ENCODE measurements at regions not wholly inside any gene's neighbourhood (a gene's known extent, or its start where the extent isn't known, plus 50 kb on each side); places are given as distances from the start of the nearest gene placed in this dataset.

- Histone ChIP-seq H3K4me2 (no peak overlapping the region), H3K36me3 (ENCODE audit: low read depth) (no peaks in the 10 kb centered on the region), H3K27me3 (ENCODE audit: insufficient read depth, low read depth) (no peaks in the 10 kb centered on the region), H3K27ac (no peak overlapping the region), H3K79me2 (ENCODE audit: low read depth) (no peaks in the 10 kb centered on the region), H2AFZ (no peak overlapping the region), H3K9me2 (ENCODE audit: insufficient read depth) (no peaks in the 10 kb centered on the region), H4K20me1 (ENCODE audit: insufficient read depth) (no peaks in the 10 kb centered on the region), H3K9me3 (ENCODE audit: insufficient read depth, low read depth) (no peaks in the 10 kb centered on the region), H3K4me3 (no peak overlapping the region), H3K4me1 (replicated peaks; ENCODE audit: insufficient read depth) (peaks cover 15% of the 10 kb centered on the region), H3F3A (ENCODE audit: insufficient read depth, low read depth) (no peaks in the 10 kb centered on the region)
- TF ChIP-seq CTCF (conservative IDR thresholded peaks at IDR 0.05) (no peak), EZH2 (IDR thresholded peaks at IDR 0.05; ENCODE audit: low read depth) (no peak)
- no peak for DNase-seq
- ChIA-PET POLR2A (ENCODE audit: unreplicated experiment) (no interaction called here), CTCF (interaction anchor here (0.6 kb wide), 1 partner anchor 485 kb away, joined by 3 read pairs; no protein-coding TSS in a partner anchor)
- no TSS peak for BruUV-seq (replicated peaks)
- intact Hi-C loops (cut with micrococcal nuclease; ENCODE audit: unreplicated experiment) = no loop called here
Measured at GRCh38 chr4:103305355-103305754, 107.2 kb upstream of the CENPE start.

GRCh38 chr4:103303011-103303410, 104.9 kb upstream of the CENPE start:
- Histone ChIP-seq H2AFZ (no peak overlapping the region), H3K36me3 (ENCODE audit: low read depth) (no peaks in the 10 kb centered on the region), H3K27me3 (ENCODE audit: insufficient read depth, low read depth) (no peaks in the 10 kb centered on the region), H3F3A (ENCODE audit: insufficient read depth, low read depth) (no peaks in the 10 kb centered on the region), H3K9me3 (ENCODE audit: insufficient read depth, low read depth) (no peaks in the 10 kb centered on the region), H3K9me2 (ENCODE audit: insufficient read depth) (no peaks in the 10 kb centered on the region), H4K20me1 (ENCODE audit: insufficient read depth) (no peaks in the 10 kb centered on the region), H3K27ac (no peak overlapping the region), H3K4me1 (replicated peaks; ENCODE audit: insufficient read depth) (peaks cover 15% of the 10 kb centered on the region), H3K79me2 (ENCODE audit: low read depth) (no peaks in the 10 kb centered on the region), H3K4me2 (peak overlapping the region; percentile 28), H3K4me3 (no peak overlapping the region)
- BruUV-seq (replicated peaks) = no TSS peak
- DNase-seq = peak; percentile 7 to 68
- ChIA-PET POLR2A (ENCODE audit: unreplicated experiment) (no interaction called here), CTCF (no interaction called here)
- TF ChIP-seq CTCF (conservative IDR thresholded peaks at IDR 0.05) (no peak), EZH2 (IDR thresholded peaks at IDR 0.05; ENCODE audit: low read depth) (no peak)
- intact Hi-C loops (cut with micrococcal nuclease; ENCODE audit: unreplicated experiment) = no loop called here

- Histone ChIP-seq H3K36me3 (ENCODE audit: low read depth) (no peaks in the 10 kb centered on the region), H3K9me2 (ENCODE audit: insufficient read depth) (no peaks in the 10 kb centered on the region), H3K4me2 (no peak overlapping the region), H3K4me1 (replicated peaks; ENCODE audit: insufficient read depth) (no peaks in the 10 kb centered on the region), H4K20me1 (ENCODE audit: insufficient read depth) (no peaks in the 10 kb centered on the region), H2AFZ (no peak overlapping the region), H3K27ac (no peak overlapping the region), H3F3A (ENCODE audit: insufficient read depth, low read depth) (no peaks in the 10 kb centered on the region), H3K4me3 (no peak overlapping the region), H3K9me3 (ENCODE audit: insufficient read depth, low read depth) (no peaks in the 10 kb centered on the region), H3K79me2 (ENCODE audit: low read depth) (no peaks in the 10 kb centered on the region), H3K27me3 (ENCODE audit: insufficient read depth, low read depth) (no peaks in the 10 kb centered on the region)
- DNase-seq = no peak
- POLR2A ChIA-PET (ENCODE audit: unreplicated experiment) = no interaction called here
- intact Hi-C loops (cut with micrococcal nuclease; ENCODE audit: unreplicated experiment) = no loop called here
- CTCF ChIA-PET = no interaction called here
- no peak for TF ChIP-seq CTCF (conservative IDR thresholded peaks at IDR 0.05)
- TF ChIP-seq EZH2 (IDR thresholded peaks at IDR 0.05; ENCODE audit: low read depth) = no peak
- BruUV-seq (replicated peaks) = no TSS peak
Measured at GRCh38 chr4:103292959-103293358, 94.8 kb upstream of the CENPE start.

All from PC-9 (cell line).